ENCODE measurements at regions not wholly inside any gene's neighbourhood (a gene's known extent, or its start where the extent isn't known, plus 50 kb on each side); places are given as distances from the start of the nearest gene placed in this dataset.

DNA sequence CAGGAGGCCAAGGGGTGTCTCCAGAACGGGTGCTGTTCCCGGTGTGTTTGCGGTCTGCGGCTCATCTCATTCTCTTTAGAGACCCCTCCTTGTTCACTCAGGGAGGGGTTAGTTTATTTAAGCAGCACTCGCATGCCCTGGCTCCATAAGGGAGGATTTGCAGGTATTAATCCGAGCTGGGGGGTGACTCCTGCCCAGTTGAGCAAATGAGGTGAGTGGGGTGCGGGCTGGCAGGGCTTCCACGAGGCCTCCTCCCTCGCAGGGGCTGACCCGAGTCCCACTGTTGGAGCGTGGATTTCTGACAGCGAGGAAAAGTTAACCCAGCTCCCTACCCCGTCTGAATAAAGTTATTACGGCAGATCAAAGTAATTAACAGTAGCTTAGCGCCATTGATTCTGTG, 371.8 kb upstream of the SALL3 start:
- TF ChIP-seq MXI1 (conservative IDR thresholded peaks at IDR 0.05; ENCODE audit: poor library complexity, severe bottlenecking) = no peak
- TF ChIP-seq, protein P1, sequence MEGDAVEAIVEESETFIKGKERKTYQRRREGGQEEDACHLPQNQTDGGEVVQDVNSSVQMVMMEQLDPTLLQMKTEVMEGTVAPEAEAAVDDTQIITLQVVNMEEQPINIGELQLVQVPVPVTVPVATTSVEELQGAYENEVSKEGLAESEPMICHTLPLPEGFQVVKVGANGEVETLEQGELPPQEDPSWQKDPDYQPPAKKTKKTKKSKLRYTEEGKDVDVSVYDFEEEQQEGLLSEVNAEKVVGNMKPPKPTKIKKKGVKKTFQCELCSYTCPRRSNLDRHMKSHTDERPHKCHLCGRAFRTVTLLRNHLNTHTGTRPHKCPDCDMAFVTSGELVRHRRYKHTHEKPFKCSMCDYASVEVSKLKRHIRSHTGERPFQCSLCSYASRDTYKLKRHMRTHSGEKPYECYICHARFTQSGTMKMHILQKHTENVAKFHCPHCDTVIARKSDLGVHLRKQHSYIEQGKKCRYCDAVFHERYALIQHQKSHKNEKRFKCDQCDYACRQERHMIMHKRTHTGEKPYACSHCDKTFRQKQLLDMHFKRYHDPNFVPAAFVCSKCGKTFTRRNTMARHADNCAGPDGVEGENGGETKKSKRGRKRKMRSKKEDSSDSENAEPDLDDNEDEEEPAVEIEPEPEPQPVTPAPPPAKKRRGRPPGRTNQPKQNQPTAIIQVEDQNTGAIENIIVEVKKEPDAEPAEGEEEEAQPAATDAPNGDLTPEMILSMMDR (IDR thresholded peaks at IDR 0.05; ENCODE audit: poor library complexity, severe bottlenecking) = no peak
- no peak for TF ChIP-seq EZH2 (IDR thresholded peaks at IDR 0.05; ENCODE audit: borderline replicate concordance, insufficient read depth, low read length, poor library complexity, severe bottlenecking)
- TF ChIP-seq, protein P2, sequence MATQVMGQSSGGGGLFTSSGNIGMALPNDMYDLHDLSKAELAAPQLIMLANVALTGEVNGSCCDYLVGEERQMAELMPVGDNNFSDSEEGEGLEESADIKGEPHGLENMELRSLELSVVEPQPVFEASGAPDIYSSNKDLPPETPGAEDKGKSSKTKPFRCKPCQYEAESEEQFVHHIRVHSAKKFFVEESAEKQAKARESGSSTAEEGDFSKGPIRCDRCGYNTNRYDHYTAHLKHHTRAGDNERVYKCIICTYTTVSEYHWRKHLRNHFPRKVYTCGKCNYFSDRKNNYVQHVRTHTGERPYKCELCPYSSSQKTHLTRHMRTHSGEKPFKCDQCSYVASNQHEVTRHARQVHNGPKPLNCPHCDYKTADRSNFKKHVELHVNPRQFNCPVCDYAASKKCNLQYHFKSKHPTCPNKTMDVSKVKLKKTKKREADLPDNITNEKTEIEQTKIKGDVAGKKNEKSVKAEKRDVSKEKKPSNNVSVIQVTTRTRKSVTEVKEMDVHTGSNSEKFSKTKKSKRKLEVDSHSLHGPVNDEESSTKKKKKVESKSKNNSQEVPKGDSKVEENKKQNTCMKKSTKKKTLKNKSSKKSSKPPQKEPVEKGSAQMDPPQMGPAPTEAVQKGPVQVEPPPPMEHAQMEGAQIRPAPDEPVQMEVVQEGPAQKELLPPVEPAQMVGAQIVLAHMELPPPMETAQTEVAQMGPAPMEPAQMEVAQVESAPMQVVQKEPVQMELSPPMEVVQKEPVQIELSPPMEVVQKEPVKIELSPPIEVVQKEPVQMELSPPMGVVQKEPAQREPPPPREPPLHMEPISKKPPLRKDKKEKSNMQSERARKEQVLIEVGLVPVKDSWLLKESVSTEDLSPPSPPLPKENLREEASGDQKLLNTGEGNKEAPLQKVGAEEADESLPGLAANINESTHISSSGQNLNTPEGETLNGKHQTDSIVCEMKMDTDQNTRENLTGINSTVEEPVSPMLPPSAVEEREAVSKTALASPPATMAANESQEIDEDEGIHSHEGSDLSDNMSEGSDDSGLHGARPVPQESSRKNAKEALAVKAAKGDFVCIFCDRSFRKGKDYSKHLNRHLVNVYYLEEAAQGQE (IDR thresholded peaks at IDR 0.05; ENCODE audit: borderline replicate concordance) = no peak
- TF ChIP-seq POLR2AphosphoS5 (IDR thresholded peaks at IDR 0.05) = no peak
